CD14-positive monocyte (primary cell): ENCODE measurements at regions not wholly inside any gene's neighbourhood (a gene's known extent, or its start where the extent isn't known, plus 50 kb on each side); places are given as distances from the start of the nearest gene placed in this dataset.

Experiments used
- DNase-seq, 3 donors: peaks; one replicate each; pipeline ENCODE4 v3.0.0-alpha.2; 2011 to 2022
- H2AFZ ChIP-seq: 2 replicates; pipeline ENCODE4 v1.6.0; 2012; ENCODE audit warnings: mild to moderate bottlenecking, low read depth, low read length, inconsistent platforms; ENCODE audit not compliant: insufficient read depth, poor library complexity, severe bottlenecking
- H3K27ac ChIP-seq, 2 donors: 1 replicate in 1 of 2; 2 replicates in 1 of 2; pipeline ENCODE4 v1.5.1; 2012 to 2013; ENCODE audit warnings: low read length in 2 of 2, control low read depth in 1 of 2, inconsistent platforms in 1 of 2, low read depth in 1 of 2, mild to moderate bottlenecking in 1 of 2
- H3K27me3 ChIP-seq, 2 donors: one replicate each; pipeline versions ENCODE4 v1.6.0 to v1.6.1; 2011 to 2013; ENCODE audit warnings: low read length in 2 of 2; ENCODE audit not compliant: control insufficient read depth in 2 of 2, insufficient read depth in 2 of 2
- H3K36me3 ChIP-seq, 2 donors: replicated peaks in 1 of 2; 1 replicate in 1 of 2; 2 replicates in 1 of 2; pipeline versions ENCODE4 v1.5.1 to v1.6.1; 2012 to 2013; ENCODE audit warnings: low read length in 2 of 2, control low read depth in 1 of 2, inconsistent platforms in 1 of 2, mild to moderate bottlenecking in 1 of 2; ENCODE audit not compliant: insufficient read depth in 2 of 2, control insufficient read depth in 1 of 2
- H3K4me1 ChIP-seq, 2 donors: 1 replicate in 1 of 2; 2 replicates in 1 of 2; pipeline versions ENCODE4 v1.5.1 to v1.6.1; 2012 to 2013; ENCODE audit warnings: low read length in 2 of 2, control low read depth in 1 of 2, inconsistent platforms in 1 of 2, mild to moderate bottlenecking in 1 of 2, moderate library complexity in 1 of 2; ENCODE audit not compliant: insufficient read depth in 2 of 2, control insufficient read depth in 1 of 2
- H3K4me2 ChIP-seq: replicated peaks from 2 replicates; pipeline ENCODE3; 2012; ENCODE audit warnings: low read length, moderate library complexity, mild to moderate bottlenecking; ENCODE audit not compliant: poor library complexity, severe bottlenecking; ENCODE audit errors: extremely low read depth
- H3K4me3 ChIP-seq, 3 experiments: fragments of 200-600 bp in 1 of 3; sonication (generic) in 1 of 3; replicated peaks in 1 of 3; 1 replicate in 2 of 3; 2 replicates in 1 of 3; pipeline ENCODE4 v1.5.1; 2011 to 2013; ENCODE audit warnings: low read length in 3 of 3, mild to moderate bottlenecking in 3 of 3, control low read depth in 2 of 3, low read depth in 2 of 3, inconsistent platforms in 1 of 3, moderate library complexity in 1 of 3
- H3K79me2 ChIP-seq: 2 replicates; pipeline ENCODE4 v1.6.0; 2012; ENCODE audit warnings: mild to moderate bottlenecking, control low read depth, inconsistent platforms, low read length, moderate library complexity; ENCODE audit not compliant: insufficient read depth
- H3K9ac ChIP-seq: 2 replicates; pipeline ENCODE4 v1.6.0; 2017; ENCODE audit warnings: low read length, mild to moderate bottlenecking; ENCODE audit not compliant: insufficient read depth, poor library complexity, severe bottlenecking
- H3K9me3 ChIP-seq, 2 donors: replicated peaks in 1 of 2; 1 replicate in 1 of 2; 2 replicates in 1 of 2; pipeline versions ENCODE4 v1.5.1 to v1.6.1; 2012 to 2013; ENCODE audit warnings: low read length in 2 of 2, control low read depth in 1 of 2; ENCODE audit not compliant: control insufficient read depth in 1 of 2, insufficient read depth in 1 of 2
- H4K20me1 ChIP-seq: 2 replicates; pipeline ENCODE4 v1.6.0; 2012; ENCODE audit warnings: mild to moderate bottlenecking, low read length, control low read depth, moderate library complexity; ENCODE audit not compliant: insufficient read depth
- H3K27ac Mint-ChIP-seq, 7 donors: one replicate each; pipeline ENCODE4 v1.8.0; 2020; ENCODE audit warnings: mild to moderate bottlenecking in 7 of 7, mixed read lengths in 7 of 7, moderate library complexity in 6 of 7, inconsistent platforms in 2 of 7
- H3K27me3 Mint-ChIP-seq, 3 donors: one replicate each; pipeline ENCODE4 v1.8.0; 2021 to 2022; ENCODE audit warnings: low read depth in 3 of 3, mild to moderate bottlenecking in 3 of 3, mixed read lengths in 3 of 3, moderate library complexity in 3 of 3, inconsistent platforms in 1 of 3
- H3K36me3 Mint-ChIP-seq, 2 donors: one replicate each; pipeline ENCODE4 v1.8.0; 2020; ENCODE audit warnings: mixed read lengths in 2 of 2, inconsistent platforms in 1 of 2, mild to moderate bottlenecking in 1 of 2
- H3K4me1 Mint-ChIP-seq: one replicate; pipeline ENCODE4 v1.8.0; 2020; ENCODE audit warnings: mild to moderate bottlenecking, mixed read lengths
- H3K4me3 Mint-ChIP-seq, 2 donors: one replicate each; pipeline ENCODE4 v1.8.0; 2020; ENCODE audit warnings: mild to moderate bottlenecking in 2 of 2, mixed read lengths in 2 of 2, moderate library complexity in 1 of 2
- H3K9me3 Mint-ChIP-seq, 7 donors: one replicate each; pipeline ENCODE4 v1.8.0; 2020 to 2022; ENCODE audit warnings: mixed read lengths in 7 of 7, mild to moderate bottlenecking in 6 of 7, moderate library complexity in 6 of 7, inconsistent platforms in 2 of 7
- WGBS: methylation state at CpG from one replicate; pipeline ENCODE4 v1.1.5; 2013; ENCODE audit warnings: missing lambda C conversion rate; ENCODE audit not compliant: insufficient coverage; 5-methylcytosine and 5-hydroxymethylcytosine counted together
- intact Hi-C, 2 donors: fragments of 100-400 bp; cut with micrococcal nuclease; formaldehyde crosslinking; loops; one replicate each; pipeline versions ENCODE4 v1.15.0 to v1.15.1; 2023
- TF ChIP-seq, protein P1 (sequence below): fragments of 200-600 bp; IDR thresholded peaks from one replicate; pipeline ENCODE4 v1.8.0; 2022; ENCODE audit warnings: antibody characterized with exemption, mild to moderate bottlenecking

GRCh38 chr14:44035707-44036106, 471.4 kb downstream of the FSCB start:
- peaks cover 0 to 16% (median 8%) of the 10 kb centered on the region in 7 donors for H3K9me3 Mint-ChIP-seq
- Histone ChIP-seq H3K27ac (no peak overlapping the region), H3K4me3 (no peak overlapping the region), H3K27me3 (no peaks in the 10 kb centered on the region), H2AFZ (no peak overlapping the region), H4K20me1 (no peaks in the 10 kb centered on the region), H3K9ac (no peak overlapping the region), H3K9me3 (peaks cover 17 to 22% of the 10 kb centered on the region in 2 donors), H3K4me2 (no peak overlapping the region), H3K4me1 (no peaks in the 10 kb centered on the region), H3K79me2 (no peaks in the 10 kb centered on the region), H3K36me3 (no peaks in the 10 kb centered on the region)
- DNase-seq = no peak
- no peaks in the 10 kb centered on the region for H3K36me3 Mint-ChIP-seq
- H3K4me3 Mint-ChIP-seq = no peak overlapping the region
- H3K4me1 Mint-ChIP-seq = no peaks in the 10 kb centered on the region
- H3K27me3 Mint-ChIP-seq = no peaks in the 10 kb centered on the region
- no CpG with 5 or more reads among the region's 2 CpGs for WGBS
- TF ChIP-seq, protein P1, sequence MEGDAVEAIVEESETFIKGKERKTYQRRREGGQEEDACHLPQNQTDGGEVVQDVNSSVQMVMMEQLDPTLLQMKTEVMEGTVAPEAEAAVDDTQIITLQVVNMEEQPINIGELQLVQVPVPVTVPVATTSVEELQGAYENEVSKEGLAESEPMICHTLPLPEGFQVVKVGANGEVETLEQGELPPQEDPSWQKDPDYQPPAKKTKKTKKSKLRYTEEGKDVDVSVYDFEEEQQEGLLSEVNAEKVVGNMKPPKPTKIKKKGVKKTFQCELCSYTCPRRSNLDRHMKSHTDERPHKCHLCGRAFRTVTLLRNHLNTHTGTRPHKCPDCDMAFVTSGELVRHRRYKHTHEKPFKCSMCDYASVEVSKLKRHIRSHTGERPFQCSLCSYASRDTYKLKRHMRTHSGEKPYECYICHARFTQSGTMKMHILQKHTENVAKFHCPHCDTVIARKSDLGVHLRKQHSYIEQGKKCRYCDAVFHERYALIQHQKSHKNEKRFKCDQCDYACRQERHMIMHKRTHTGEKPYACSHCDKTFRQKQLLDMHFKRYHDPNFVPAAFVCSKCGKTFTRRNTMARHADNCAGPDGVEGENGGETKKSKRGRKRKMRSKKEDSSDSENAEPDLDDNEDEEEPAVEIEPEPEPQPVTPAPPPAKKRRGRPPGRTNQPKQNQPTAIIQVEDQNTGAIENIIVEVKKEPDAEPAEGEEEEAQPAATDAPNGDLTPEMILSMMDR = no peak
- no peak overlapping the region for H3K27ac Mint-ChIP-seq
- intact Hi-C loops = no loop called here

GRCh38 chr14:44030831-44031383, 476.2 kb downstream of the FSCB start:
- Histone ChIP-seq H3K27ac (no peak overlapping the region), H3K9ac (no peak overlapping the region), H3K79me2 (no peaks in the 10 kb centered on the region), H3K9me3 (no peaks in the 10 kb centered on the region), H4K20me1 (no peaks in the 10 kb centered on the region), H3K27me3 (no peaks in the 10 kb centered on the region), H3K4me1 (no peaks in the 10 kb centered on the region), H3K36me3 (no peaks in the 10 kb centered on the region), H2AFZ (no peak overlapping the region), H3K4me3 (no peak overlapping the region), H3K4me2 (no peak overlapping the region)
- no peak overlapping the region for H3K27ac Mint-ChIP-seq
- no peaks in the 10 kb centered on the region for H3K27me3 Mint-ChIP-seq
- H3K9me3 Mint-ChIP-seq = peaks cover 0 to 4% (median 0%) of the 10 kb centered on the region in 7 donors
- no peak overlapping the region for H3K4me3 Mint-ChIP-seq
- DNase-seq = no peak
- WGBS = 83% methylated on average over 2 of the region's 4 CpGs
- TF ChIP-seq, protein P1 = no peak
- no peaks in the 10 kb centered on the region for H3K4me1 Mint-ChIP-seq
- H3K36me3 Mint-ChIP-seq = no peaks in the 10 kb centered on the region
- intact Hi-C loops = no loop called here
